Fibroblast of lung (primary cell): ENCODE measurements at regions not wholly inside any gene's neighbourhood (a gene's known extent, or its start where the extent isn't known, plus 50 kb on each side); places are given as distances from the start of the nearest gene placed in this dataset.

Experiments
- EZH2 ChIP-seq: IDR thresholded peaks from 2 replicates; pipeline ENCODE4 v1.5.1; 2012; ENCODE audit warnings: low read length, control low read depth, mild to moderate bottlenecking; ENCODE audit errors: missing control alignments
- TF ChIP-seq, protein P1 (sequence below), 2 donors: IDR thresholded peaks in 1 of 2; conservative IDR thresholded peaks in 1 of 2; 1 replicate in 1 of 2; 2 replicates in 1 of 2; pipeline ENCODE4 v1.5.1; 2011 to 2012; ENCODE audit warnings: low read length in 2 of 2, control low read depth in 1 of 2, inconsistent platforms in 1 of 2, low read depth in 1 of 2, mild to moderate bottlenecking in 1 of 2

GRCh38 chr4:120616041-120616440 lies 306.5 kb downstream of the PRDM5 start:
- TF ChIP-seq, protein P1, sequence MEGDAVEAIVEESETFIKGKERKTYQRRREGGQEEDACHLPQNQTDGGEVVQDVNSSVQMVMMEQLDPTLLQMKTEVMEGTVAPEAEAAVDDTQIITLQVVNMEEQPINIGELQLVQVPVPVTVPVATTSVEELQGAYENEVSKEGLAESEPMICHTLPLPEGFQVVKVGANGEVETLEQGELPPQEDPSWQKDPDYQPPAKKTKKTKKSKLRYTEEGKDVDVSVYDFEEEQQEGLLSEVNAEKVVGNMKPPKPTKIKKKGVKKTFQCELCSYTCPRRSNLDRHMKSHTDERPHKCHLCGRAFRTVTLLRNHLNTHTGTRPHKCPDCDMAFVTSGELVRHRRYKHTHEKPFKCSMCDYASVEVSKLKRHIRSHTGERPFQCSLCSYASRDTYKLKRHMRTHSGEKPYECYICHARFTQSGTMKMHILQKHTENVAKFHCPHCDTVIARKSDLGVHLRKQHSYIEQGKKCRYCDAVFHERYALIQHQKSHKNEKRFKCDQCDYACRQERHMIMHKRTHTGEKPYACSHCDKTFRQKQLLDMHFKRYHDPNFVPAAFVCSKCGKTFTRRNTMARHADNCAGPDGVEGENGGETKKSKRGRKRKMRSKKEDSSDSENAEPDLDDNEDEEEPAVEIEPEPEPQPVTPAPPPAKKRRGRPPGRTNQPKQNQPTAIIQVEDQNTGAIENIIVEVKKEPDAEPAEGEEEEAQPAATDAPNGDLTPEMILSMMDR (conservative IDR thresholded peaks at IDR 0.05 in 1 of 2, IDR thresholded peaks at IDR 0.05 in 1 of 2; ENCODE audit: low read depth in 1 of 2, low read length in 2 of 2), result no peak
- TF ChIP-seq EZH2, result no peak
